ENCODE measurements at regions not wholly inside any gene's neighbourhood (a gene's known extent, or its start where the extent isn't known, plus 50 kb on each side); places are given as distances from the start of the nearest gene placed in this dataset.

GRCh38 chr7:116384936-116385635, 114.5 kb upstream of the CAV2 start:
- ATAC-seq = no peak
- TF ChIP-seq ESRRG (CRISPR knock-in tag; IDR thresholded peaks at IDR 0.05) (no peak), RARB (CRISPR knock-in tag; IDR thresholded peaks at IDR 0.05) (no peak), BACH2 (CRISPR knock-in tag; IDR thresholded peaks at IDR 0.05; ENCODE audit: borderline replicate concordance) (no peak), ZNF565 (CRISPR knock-in tag; conservative IDR thresholded peaks at IDR 0.05; ENCODE audit: low read depth) (no peak), PPARA (CRISPR knock-in tag; IDR thresholded peaks at IDR 0.05; ENCODE audit: borderline replicate concordance) (no peak)

- ATAC-seq = no peak
- TF ChIP-seq TSHZ2 (CRISPR knock-in tag; IDR thresholded peaks at IDR 0.05) (no peak), POU6F1 (CRISPR knock-in tag; IDR thresholded peaks at IDR 0.05; ENCODE audit: borderline replicate concordance, low read depth) (no peak), BACH2 (CRISPR knock-in tag; IDR thresholded peaks at IDR 0.05; ENCODE audit: borderline replicate concordance) (no peak), ISL1 (CRISPR knock-in tag; IDR thresholded peaks at IDR 0.05) (no peak), RARB (CRISPR knock-in tag; IDR thresholded peaks at IDR 0.05) (no peak), ZNF8 (CRISPR knock-in tag; IDR thresholded peaks at IDR 0.05) (no peak), CSRNP3 (CRISPR knock-in tag; IDR thresholded peaks at IDR 0.05) (no peak), CSDC2 (CRISPR knock-in tag; IDR thresholded peaks at IDR 0.05) (no peak), ZFP30 (CRISPR knock-in tag; IDR thresholded peaks at IDR 0.05) (no peak), ESRRG (CRISPR knock-in tag; IDR thresholded peaks at IDR 0.05) (no peak), PPARA (CRISPR knock-in tag; IDR thresholded peaks at IDR 0.05; ENCODE audit: borderline replicate concordance) (no peak), PATZ1 (CRISPR knock-in tag; IDR thresholded peaks at IDR 0.05; ENCODE audit: borderline replicate concordance) (no peak)
These were observed 112.9 kb upstream of the CAV2 start for GRCh38 chr7:116386674-116387073.

GRCh38 chr7:116390363-116390762, 109.2 kb upstream of the CAV2 start:
- no peak for ATAC-seq
- TF ChIP-seq ZFP30 (CRISPR knock-in tag; IDR thresholded peaks at IDR 0.05) = no peak

GRCh38 chr7:116392806-116393205, 106.7 kb upstream of the CAV2 start:
- TF ChIP-seq TSHZ2 (CRISPR knock-in tag; IDR thresholded peaks at IDR 0.05) = no peak
- TF ChIP-seq PATZ1 (CRISPR knock-in tag; IDR thresholded peaks at IDR 0.05; ENCODE audit: borderline replicate concordance) = no peak
- TF ChIP-seq ZNF8 (CRISPR knock-in tag; IDR thresholded peaks at IDR 0.05) = no peak
- no peak for TF ChIP-seq TCF4 (CRISPR knock-in tag; IDR thresholded peaks at IDR 0.05; ENCODE audit: borderline replicate concordance)
- TF ChIP-seq ARNTL (CRISPR knock-in tag; IDR thresholded peaks at IDR 0.05; ENCODE audit: borderline replicate concordance, low read depth) = no peak
- TF ChIP-seq BACH2 (CRISPR knock-in tag; IDR thresholded peaks at IDR 0.05; ENCODE audit: borderline replicate concordance) = no peak
- TF ChIP-seq ZC3H10 (CRISPR knock-in tag; IDR thresholded peaks at IDR 0.05) = no peak
- TF ChIP-seq ISL1 (CRISPR knock-in tag; IDR thresholded peaks at IDR 0.05) = no peak
- no peak for TF ChIP-seq CSDC2 (CRISPR knock-in tag; IDR thresholded peaks at IDR 0.05)
- ATAC-seq = no peak

All from SK-N-SH treated with all-trans-retinoic acid at 6 μM for 48 hours (cell line).